ENCODE measurements at regions not wholly inside any gene's neighbourhood (a gene's known extent, or its start where the extent isn't known, plus 50 kb on each side); places are given as distances from the start of the nearest gene placed in this dataset.

- TF ChIP-seq BACH2 (CRISPR knock-in tag; IDR thresholded peaks at IDR 0.05; ENCODE audit: borderline replicate concordance) (no peak), ARNTL (CRISPR knock-in tag; IDR thresholded peaks at IDR 0.05; ENCODE audit: borderline replicate concordance, low read depth) (no peak), ZNF565 (CRISPR knock-in tag; conservative IDR thresholded peaks at IDR 0.05; ENCODE audit: low read depth) (no peak), ZNF70 (CRISPR knock-in tag; IDR thresholded peaks at IDR 0.05) (no peak), ZFP3 (CRISPR knock-in tag; IDR thresholded peaks at IDR 0.05) (no peak), ESRRG (CRISPR knock-in tag; IDR thresholded peaks at IDR 0.05) (no peak)
Observed at GRCh38 chr6:165184192-165184979, 125.0 kb downstream of the C6orf118 start.

Data from SK-N-SH treated with all-trans-retinoic acid at 6 μM for 48 hours (cell line).